ENCODE measurements at regions not wholly inside any gene's neighbourhood (a gene's known extent, or its start where the extent isn't known, plus 50 kb on each side); places are given as distances from the start of the nearest gene placed in this dataset.
"Not testable (repeated sequence)": the region's sequence is repeated elsewhere in the genome, so short reads cannot be mapped to it uniquely, and the experiment has no call there.

- TF ChIP-seq POLR2AphosphoS5, POLR2A (IDR thresholded peaks at IDR 0.05): not testable (repeated sequence)
- TF ChIP-seq, protein P1, sequence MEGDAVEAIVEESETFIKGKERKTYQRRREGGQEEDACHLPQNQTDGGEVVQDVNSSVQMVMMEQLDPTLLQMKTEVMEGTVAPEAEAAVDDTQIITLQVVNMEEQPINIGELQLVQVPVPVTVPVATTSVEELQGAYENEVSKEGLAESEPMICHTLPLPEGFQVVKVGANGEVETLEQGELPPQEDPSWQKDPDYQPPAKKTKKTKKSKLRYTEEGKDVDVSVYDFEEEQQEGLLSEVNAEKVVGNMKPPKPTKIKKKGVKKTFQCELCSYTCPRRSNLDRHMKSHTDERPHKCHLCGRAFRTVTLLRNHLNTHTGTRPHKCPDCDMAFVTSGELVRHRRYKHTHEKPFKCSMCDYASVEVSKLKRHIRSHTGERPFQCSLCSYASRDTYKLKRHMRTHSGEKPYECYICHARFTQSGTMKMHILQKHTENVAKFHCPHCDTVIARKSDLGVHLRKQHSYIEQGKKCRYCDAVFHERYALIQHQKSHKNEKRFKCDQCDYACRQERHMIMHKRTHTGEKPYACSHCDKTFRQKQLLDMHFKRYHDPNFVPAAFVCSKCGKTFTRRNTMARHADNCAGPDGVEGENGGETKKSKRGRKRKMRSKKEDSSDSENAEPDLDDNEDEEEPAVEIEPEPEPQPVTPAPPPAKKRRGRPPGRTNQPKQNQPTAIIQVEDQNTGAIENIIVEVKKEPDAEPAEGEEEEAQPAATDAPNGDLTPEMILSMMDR (IDR thresholded peaks at IDR 0.05): not testable (repeated sequence)
These were observed 49.9 kb upstream of the NBPF11 start for GRCh38 chr1:148202013-148202412.

Data from breast epithelium (tissue), 3 donors.